ENCODE measurements at regions not wholly inside any gene's neighbourhood (a gene's known extent, or its start where the extent isn't known, plus 50 kb on each side); places are given as distances from the start of the nearest gene placed in this dataset.
"Not testable (repeated sequence)": the region's sequence is repeated elsewhere in the genome, so short reads cannot be mapped to it uniquely, and the experiment has no call there.

GRCh38 chr1:41308520-41308919, 52.7 kb upstream of the FOXO6 start:
- WGBS, 2 experiments (ENCODE audit: insufficient coverage in 2 of 2): 80 to 100% methylated on average over 1 of the region's 4 CpGs
- not testable (repeated sequence) for H3K36me3 ChIP-seq (ENCODE audit: control insufficient read depth, insufficient read depth, low read length); H3K27ac ChIP-seq (ENCODE audit: low read depth, low read length, severe bottlenecking); H3K4me1 ChIP-seq (ENCODE audit: control insufficient read depth, insufficient read depth, low read length, poor library complexity, severe bottlenecking); H3K4me3 ChIP-seq (ENCODE audit: extremely low read depth, insufficient read depth, low read length, poor library complexity, severe bottlenecking)
- H3K9me3 ChIP-seq (ENCODE audit: control insufficient read depth, low read length): peaks cover 11% of the 10 kb centered on the region

GRCh38 chr1:41305576-41306363, 55.5 kb upstream of the FOXO6 start:
- Histone ChIP-seq H3K9me3 (ENCODE audit: control insufficient read depth, low read length) (peaks cover 11% of the 10 kb centered on the region), H3K4me1 (ENCODE audit: control insufficient read depth, insufficient read depth, low read length, poor library complexity, severe bottlenecking) (peaks cover 7% of the 10 kb centered on the region), H3K4me3 (ENCODE audit: extremely low read depth, insufficient read depth, low read length, poor library complexity, severe bottlenecking) (no peak overlapping the region), H3K27ac (ENCODE audit: low read depth, low read length, severe bottlenecking) (peak overlapping the region; percentile 5), H3K36me3 (ENCODE audit: control insufficient read depth, insufficient read depth, low read length) (no peaks in the 10 kb centered on the region)
- 73 to 85% methylated on average over 3 to 5 of the region's 6 CpGs for WGBS, 2 experiments (ENCODE audit: insufficient coverage in 2 of 2)

- no peak overlapping the region for H3K4me3 ChIP-seq (ENCODE audit: extremely low read depth, insufficient read depth, low read length, poor library complexity, severe bottlenecking)
- WGBS, 2 experiments (ENCODE audit: insufficient coverage in 2 of 2): 82% methylated on average over 3 of the region's 3 CpGs; no CpG with 5 or more reads in 1 of the 2 experiments
- no peaks in the 10 kb centered on the region for H3K4me1 ChIP-seq (ENCODE audit: control insufficient read depth, insufficient read depth, low read length, poor library complexity, severe bottlenecking)
- no peaks in the 10 kb centered on the region for H3K9me3 ChIP-seq (ENCODE audit: control insufficient read depth, low read length)
- no peaks in the 10 kb centered on the region for H3K36me3 ChIP-seq (ENCODE audit: control insufficient read depth, insufficient read depth, low read length)
- no peak overlapping the region for H3K27ac ChIP-seq (ENCODE audit: low read depth, low read length, severe bottlenecking)
These were observed 54.4 kb upstream of the SCMH1 start for GRCh38 chr1:41296506-41296905.

DNA sequence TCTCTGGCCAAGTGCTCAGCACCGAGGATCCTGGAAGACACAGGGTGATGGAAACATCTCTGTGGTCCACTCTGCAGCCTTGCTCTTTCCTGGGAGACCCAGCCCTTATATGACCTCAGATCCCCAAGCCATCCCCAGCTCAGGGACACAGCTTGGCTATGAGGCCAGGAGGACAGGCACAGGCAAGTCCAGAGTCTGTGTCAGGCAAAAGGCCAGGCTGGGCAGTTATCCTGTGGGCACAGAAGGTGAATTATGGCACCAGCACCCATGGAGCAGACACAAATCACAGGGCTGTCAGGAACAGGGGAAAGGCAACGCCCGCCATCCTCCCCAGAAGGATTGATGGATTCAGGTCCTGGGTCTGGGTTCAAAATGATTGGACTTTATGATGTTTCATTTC, 52.1 kb upstream of the SCMH1 start:
- 83 to 94% methylated on average over 2 of the region's 3 CpGs for WGBS, 2 experiments (ENCODE audit: insufficient coverage in 2 of 2)
- Histone ChIP-seq H3K9me3 (ENCODE audit: control insufficient read depth, low read length) (no peaks in the 10 kb centered on the region), H3K36me3 (ENCODE audit: control insufficient read depth, insufficient read depth, low read length) (no peaks in the 10 kb centered on the region), H3K4me1 (ENCODE audit: control insufficient read depth, insufficient read depth, low read length, poor library complexity, severe bottlenecking) (no peaks in the 10 kb centered on the region), H3K27ac (ENCODE audit: low read depth, low read length, severe bottlenecking) (no peak overlapping the region), H3K4me3 (ENCODE audit: extremely low read depth, insufficient read depth, low read length, poor library complexity, severe bottlenecking) (no peak overlapping the region)

GRCh38 chr1:41293779-41294178, 51.7 kb upstream of the SCMH1 start:
- 78 to 90% methylated on average over 2 of the region's 2 CpGs for WGBS, 2 experiments (ENCODE audit: insufficient coverage in 2 of 2)
- Histone ChIP-seq H3K4me3 (ENCODE audit: extremely low read depth, insufficient read depth, low read length, poor library complexity, severe bottlenecking) (no peak overlapping the region), H3K36me3 (ENCODE audit: control insufficient read depth, insufficient read depth, low read length) (no peaks in the 10 kb centered on the region), H3K27ac (ENCODE audit: low read depth, low read length, severe bottlenecking) (no peak overlapping the region), H3K4me1 (ENCODE audit: control insufficient read depth, insufficient read depth, low read length, poor library complexity, severe bottlenecking) (no peaks in the 10 kb centered on the region), H3K9me3 (ENCODE audit: control insufficient read depth, low read length) (no peaks in the 10 kb centered on the region)

Measured in mesodermal cell (in vitro differentiated cells).